Fibroblast of lung (primary cell): ENCODE measurements at regions not wholly inside any gene's neighbourhood (a gene's known extent, or its start where the extent isn't known, plus 50 kb on each side); places are given as distances from the start of the nearest gene placed in this dataset.

ENCODE experiments used
- DNase-seq, 2 donors: peaks; one replicate each; pipeline versions ENCODE4 v3.0.0 to v3.0.0-alpha.2; 2010; ENCODE audit warnings: low read depth in 2 of 2
- H2AFZ ChIP-seq: 2 replicates; pipeline ENCODE4 v1.5.1; 2012; ENCODE audit warnings: low read length, control low read depth, inconsistent platforms
- H3K27ac ChIP-seq: 2 replicates; pipeline ENCODE4 v1.5.1; 2011; ENCODE audit warnings: low read length, control low read depth; ENCODE audit not compliant: insufficient read depth
- H3K27me3 ChIP-seq: 2 replicates; pipeline ENCODE4 v1.5.1; 2011; ENCODE audit warnings: mild to moderate bottlenecking, low read length; ENCODE audit not compliant: control insufficient read depth, insufficient read depth
- H3K36me3 ChIP-seq: 2 replicates; pipeline ENCODE4 v1.5.1; 2011; ENCODE audit warnings: low read length; ENCODE audit not compliant: control insufficient read depth, insufficient read depth
- H3K4me1 ChIP-seq: 2 replicates; pipeline ENCODE4 v1.5.1; 2011; ENCODE audit warnings: low read length; ENCODE audit not compliant: control insufficient read depth, insufficient read depth; ENCODE audit errors: extremely low read depth
- H3K4me2 ChIP-seq: 2 replicates; pipeline ENCODE4 v1.5.1; 2011; ENCODE audit warnings: low read length, control low read depth; ENCODE audit not compliant: insufficient read depth; ENCODE audit errors: extremely low read depth
- H3K4me3 ChIP-seq, 4 experiments: fragments of 200-600 bp in 1 of 4; sonication (generic) in 1 of 4; replicated peaks in 1 of 4; 2 replicates each; pipeline ENCODE4 v1.5.1; 2011 to 2016; ENCODE audit warnings: low read length in 4 of 4, low read depth in 3 of 4, mild to moderate bottlenecking in 3 of 4, control low read depth in 2 of 4, inconsistent platforms in 1 of 4, mixed read lengths in 1 of 4; ENCODE audit not compliant: insufficient read depth in 1 of 4; ENCODE audit errors: control extremely low read depth in 1 of 4
- H3K79me2 ChIP-seq: 2 replicates; pipeline ENCODE4 v1.5.1; 2012; ENCODE audit warnings: mild to moderate bottlenecking, low read length, inconsistent platforms; ENCODE audit not compliant: control insufficient read depth, insufficient read depth
- H3K9ac ChIP-seq: 2 replicates; pipeline ENCODE4 v1.5.1; 2011; ENCODE audit warnings: mild to moderate bottlenecking, low read length, control low read depth; ENCODE audit not compliant: insufficient read depth
- H3K9me3 ChIP-seq: 2 replicates; pipeline ENCODE4 v1.5.1; 2012; ENCODE audit warnings: low read depth, low read length; ENCODE audit not compliant: control insufficient read depth, insufficient read depth
- H4K20me1 ChIP-seq: 2 replicates; pipeline ENCODE4 v1.5.1; 2011; ENCODE audit warnings: low read length; ENCODE audit not compliant: control insufficient read depth, insufficient read depth; ENCODE audit errors: extremely low read depth
- CTCF ChIP-seq, 2 donors: IDR thresholded peaks in 1 of 2; conservative IDR thresholded peaks in 1 of 2; 1 replicate in 1 of 2; 2 replicates in 1 of 2; pipeline ENCODE4 v1.5.1; 2011 to 2012; ENCODE audit warnings: low read length in 2 of 2, control low read depth in 1 of 2, inconsistent platforms in 1 of 2, low read depth in 1 of 2, mild to moderate bottlenecking in 1 of 2
- EZH2 ChIP-seq: IDR thresholded peaks from 2 replicates; pipeline ENCODE4 v1.5.1; 2012; ENCODE audit warnings: low read length, control low read depth, mild to moderate bottlenecking; ENCODE audit errors: missing control alignments

- Histone ChIP-seq H3K79me2 (no peaks in the 10 kb centered on the region), H3K9me3 (no peaks in the 10 kb centered on the region), H3K9ac (no peak overlapping the region), H3K27me3 (peaks cover 3% of the 10 kb centered on the region), H3K27ac (no peak overlapping the region), H2AFZ (no peak overlapping the region), H3K4me1 (no peaks in the 10 kb centered on the region), H4K20me1 (no peaks in the 10 kb centered on the region), H3K36me3 (no peaks in the 10 kb centered on the region), H3K4me3 (no peak overlapping the region), H3K4me2 (no peak overlapping the region)
- no peak for DNase-seq
- no peak for TF ChIP-seq CTCF (conservative IDR thresholded peaks at IDR 0.05 in 1 of 2, IDR thresholded peaks at IDR 0.05 in 1 of 2; ENCODE audit: low read depth in 1 of 2, low read length in 2 of 2)
- no peak for TF ChIP-seq EZH2
Observed at GRCh38 chrX:40467454-40467853, 113.3 kb upstream of the ATP6AP2 start.

GRCh38 chrX:40465735-40466551 is 114.8 kb upstream of the ATP6AP2 start:
- peaks cover 3% of the 10 kb centered on the region for H3K27me3 ChIP-seq
- no peaks in the 10 kb centered on the region for H4K20me1 ChIP-seq
- no peaks in the 10 kb centered on the region for H3K4me1 ChIP-seq
- TF ChIP-seq EZH2 (no peak), CTCF (conservative IDR thresholded peaks at IDR 0.05 in 1 of 2, IDR thresholded peaks at IDR 0.05 in 1 of 2; ENCODE audit: low read depth in 1 of 2, low read length in 2 of 2) (no peak)
- H3K4me2 ChIP-seq, result no peak overlapping the region
- H3K9me3 ChIP-seq, result no peaks in the 10 kb centered on the region
- no peaks in the 10 kb centered on the region for H3K79me2 ChIP-seq
- no peak for DNase-seq
- no peak overlapping the region for H2AFZ ChIP-seq
- H3K27ac ChIP-seq, result no peak overlapping the region
- no peak overlapping the region for H3K9ac ChIP-seq
- H3K4me3 ChIP-seq, result no peak overlapping the region
- H3K36me3 ChIP-seq, result no peaks in the 10 kb centered on the region

GRCh38 chrX:40462795-40463194 is 118.0 kb upstream of the ATP6AP2 start:
- Histone ChIP-seq H2AFZ (no peak overlapping the region), H4K20me1 (no peaks in the 10 kb centered on the region), H3K27ac (no peak overlapping the region), H3K79me2 (no peaks in the 10 kb centered on the region), H3K9me3 (no peaks in the 10 kb centered on the region), H3K27me3 (no peaks in the 10 kb centered on the region), H3K4me1 (no peaks in the 10 kb centered on the region), H3K4me2 (no peak overlapping the region), H3K9ac (no peak overlapping the region), H3K36me3 (no peaks in the 10 kb centered on the region), H3K4me3 (no peak overlapping the region)
- TF ChIP-seq EZH2, result no peak
- no peak for TF ChIP-seq CTCF (conservative IDR thresholded peaks at IDR 0.05 in 1 of 2, IDR thresholded peaks at IDR 0.05 in 1 of 2; ENCODE audit: low read depth in 1 of 2, low read length in 2 of 2)
- DNase-seq, result peak in 1 of 2 donors; percentile 32
